ENCODE measurements at regions not wholly inside any gene's neighbourhood (a gene's known extent, or its start where the extent isn't known, plus 50 kb on each side); places are given as distances from the start of the nearest gene placed in this dataset.

DNA sequence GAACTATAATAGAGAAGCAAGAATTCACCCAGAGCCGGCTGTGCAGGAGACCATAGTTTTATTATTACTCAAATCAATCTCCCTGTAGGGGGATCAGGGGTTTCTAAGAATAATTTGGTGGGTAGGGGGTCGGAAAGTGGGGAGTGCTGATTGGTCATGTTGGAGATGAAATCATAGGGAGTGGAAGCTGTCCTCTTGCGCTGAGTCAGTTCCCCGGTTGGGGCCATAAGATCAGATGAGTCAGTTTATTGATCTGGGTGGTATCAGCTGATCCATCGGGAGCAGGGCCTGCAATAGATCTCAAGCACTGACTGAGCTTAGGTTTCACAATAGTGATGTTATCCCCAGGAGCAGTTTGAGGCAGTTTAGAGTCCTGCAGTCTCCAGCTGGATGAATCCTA lies 97.0 kb upstream of the SNRPN start:
- TF ChIP-seq, protein P1, sequence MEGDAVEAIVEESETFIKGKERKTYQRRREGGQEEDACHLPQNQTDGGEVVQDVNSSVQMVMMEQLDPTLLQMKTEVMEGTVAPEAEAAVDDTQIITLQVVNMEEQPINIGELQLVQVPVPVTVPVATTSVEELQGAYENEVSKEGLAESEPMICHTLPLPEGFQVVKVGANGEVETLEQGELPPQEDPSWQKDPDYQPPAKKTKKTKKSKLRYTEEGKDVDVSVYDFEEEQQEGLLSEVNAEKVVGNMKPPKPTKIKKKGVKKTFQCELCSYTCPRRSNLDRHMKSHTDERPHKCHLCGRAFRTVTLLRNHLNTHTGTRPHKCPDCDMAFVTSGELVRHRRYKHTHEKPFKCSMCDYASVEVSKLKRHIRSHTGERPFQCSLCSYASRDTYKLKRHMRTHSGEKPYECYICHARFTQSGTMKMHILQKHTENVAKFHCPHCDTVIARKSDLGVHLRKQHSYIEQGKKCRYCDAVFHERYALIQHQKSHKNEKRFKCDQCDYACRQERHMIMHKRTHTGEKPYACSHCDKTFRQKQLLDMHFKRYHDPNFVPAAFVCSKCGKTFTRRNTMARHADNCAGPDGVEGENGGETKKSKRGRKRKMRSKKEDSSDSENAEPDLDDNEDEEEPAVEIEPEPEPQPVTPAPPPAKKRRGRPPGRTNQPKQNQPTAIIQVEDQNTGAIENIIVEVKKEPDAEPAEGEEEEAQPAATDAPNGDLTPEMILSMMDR (IDR thresholded peaks at IDR 0.05), result no peak
- TF ChIP-seq EP300 (IDR thresholded peaks at IDR 0.05), result no peak

Measured in ovary (tissue), 3 donors.